H9 (cell line): ENCODE measurements at regions not wholly inside any gene's neighbourhood (a gene's known extent, or its start where the extent isn't known, plus 50 kb on each side); places are given as distances from the start of the nearest gene placed in this dataset.

Source experiments
- DNase-seq: peaks from one replicate; pipeline ENCODE4 v3.0.0-alpha.2; 2017
- H2AFZ ChIP-seq: one replicate; pipeline ENCODE4 v1.6.1; 2013; ENCODE audit warnings: mild to moderate bottlenecking, low read length, control low read depth, moderate library complexity
- H2AK5ac ChIP-seq: 2 replicates; pipeline ENCODE4 v1.6.1; 2013; ENCODE audit warnings: low read length, control low read depth, mixed read lengths; ENCODE audit not compliant: insufficient read length
- H2BK120ac ChIP-seq: one replicate; pipeline ENCODE4 v1.6.1; 2013; ENCODE audit warnings: low read depth, mild to moderate bottlenecking, low read length, control low read depth, inconsistent platforms; ENCODE audit not compliant: poor library complexity, severe bottlenecking
- H2BK12ac ChIP-seq: 2 replicates; pipeline ENCODE4 v1.6.1; 2013; ENCODE audit warnings: low read length, control low read depth, mixed read lengths, low read depth; ENCODE audit not compliant: insufficient read length
- H2BK15ac ChIP-seq: 2 replicates; pipeline ENCODE4 v1.6.1; 2013; ENCODE audit warnings: low read depth, low read length, control low read depth
- H2BK20ac ChIP-seq: one replicate; pipeline ENCODE4 v1.6.1; 2013; ENCODE audit warnings: low read depth, mild to moderate bottlenecking, low read length, control low read depth, inconsistent platforms; ENCODE audit not compliant: poor library complexity, severe bottlenecking
- H2BK5ac ChIP-seq: 2 replicates; pipeline ENCODE4 v1.6.1; 2013; ENCODE audit warnings: low read length, control low read depth, mixed read lengths; ENCODE audit not compliant: insufficient read length
- H3K14ac ChIP-seq: 2 replicates; pipeline ENCODE4 v1.6.1; 2013; ENCODE audit warnings: low read length, control low read depth; ENCODE audit not compliant: insufficient read depth
- H3K18ac ChIP-seq: 2 replicates; pipeline ENCODE4 v1.6.1; 2013; ENCODE audit warnings: low read depth, mild to moderate bottlenecking, mixed read lengths, low read length, control low read depth; ENCODE audit not compliant: insufficient read length
- H3K23ac ChIP-seq: 2 replicates; pipeline ENCODE4 v1.6.1; 2013; ENCODE audit warnings: low read length, control low read depth, mixed read lengths, low read depth; ENCODE audit not compliant: insufficient read length
- H3K23me2 ChIP-seq: 2 replicates; pipeline ENCODE4 v1.6.1; 2013; ENCODE audit warnings: low read depth, mild to moderate bottlenecking, mixed read lengths, low read length, control low read depth; ENCODE audit not compliant: insufficient read length, poor library complexity, severe bottlenecking
- H3K27ac ChIP-seq: 2 replicates; pipeline ENCODE4 v1.5.1; 2013; ENCODE audit warnings: low read length, control low read depth, mixed read lengths, low read depth; ENCODE audit not compliant: insufficient read length
- H3K27me3 ChIP-seq: 2 replicates; pipeline ENCODE4 v1.6.1; 2013; ENCODE audit warnings: low read length, control low read depth, inconsistent platforms; ENCODE audit not compliant: insufficient read depth
- H3K4ac ChIP-seq: 2 replicates; pipeline ENCODE4 v1.6.1; 2013; ENCODE audit warnings: low read depth, mild to moderate bottlenecking, control low read depth, inconsistent platforms, low read length, moderate library complexity
- H3K4me1 ChIP-seq: 2 replicates; pipeline ENCODE4 v1.6.1; 2013; ENCODE audit warnings: low read length, control low read depth, inconsistent platforms; ENCODE audit not compliant: insufficient read depth
- H3K4me2 ChIP-seq: 2 replicates; pipeline ENCODE4 v1.6.1; 2013; ENCODE audit warnings: low read length, control low read depth, mixed read lengths; ENCODE audit not compliant: insufficient read length, insufficient read depth
- H3K56ac ChIP-seq: 2 replicates; pipeline ENCODE4 v1.6.1; 2013; ENCODE audit warnings: low read depth, mild to moderate bottlenecking, mixed read lengths, low read length, control low read depth; ENCODE audit not compliant: insufficient read length
- H3K79me1 ChIP-seq: 2 replicates; pipeline ENCODE4 v1.6.1; 2013; ENCODE audit warnings: low read depth, mild to moderate bottlenecking, moderate library complexity, low read length, control low read depth, inconsistent platforms; ENCODE audit not compliant: insufficient read depth, poor library complexity, severe bottlenecking
- H3K79me2 ChIP-seq: 2 replicates; pipeline ENCODE4 v1.6.1; 2013; ENCODE audit warnings: low read length, control low read depth, inconsistent platforms; ENCODE audit not compliant: insufficient read depth
- H3K9ac ChIP-seq: 2 replicates; pipeline ENCODE4 v1.6.1; 2013; ENCODE audit warnings: low read length, control low read depth, mixed read lengths; ENCODE audit not compliant: insufficient read length; ENCODE audit errors: extremely low read depth
- H3K9me3 ChIP-seq: one replicate; pipeline ENCODE4 v1.6.1; 2013; ENCODE audit warnings: low read depth, low read length, inconsistent platforms; ENCODE audit not compliant: control insufficient read depth
- H3T11ph ChIP-seq: one replicate; pipeline ENCODE4 v1.6.1; 2013; ENCODE audit warnings: mild to moderate bottlenecking, low read length, control low read depth, inconsistent platforms
- H4K20me1 ChIP-seq: one replicate; pipeline ENCODE4 v1.6.1; 2013; ENCODE audit not compliant: control insufficient read depth, insufficient read length, insufficient read depth
- H4K5ac ChIP-seq: 2 replicates; pipeline ENCODE4 v1.6.1; 2013; ENCODE audit warnings: low read depth, mild to moderate bottlenecking, mixed read lengths, low read length, control low read depth; ENCODE audit not compliant: insufficient read length
- H4K8ac ChIP-seq: replicated peaks from 2 replicates; pipeline ENCODE4 v1.6.1; 2013; ENCODE audit warnings: low read length, control low read depth, mixed read lengths, low read depth; ENCODE audit not compliant: insufficient read length
- H4K91ac ChIP-seq: 2 replicates; pipeline ENCODE4 v1.6.1; 2013; ENCODE audit warnings: low read depth, mild to moderate bottlenecking, moderate library complexity, mixed read lengths, low read length, control low read depth; ENCODE audit not compliant: insufficient read length
- H3K27ac Mint-ChIP-seq, 3 experiments: 2 replicates in 2 of 3; 3 replicates in 1 of 3; pipeline ENCODE4 v1.8.0; 2020 to 2021; ENCODE audit warnings: mixed read lengths in 3 of 3, mild to moderate bottlenecking in 1 of 3, moderate library complexity in 1 of 3
- H3K27me3 Mint-ChIP-seq: 2 replicates; pipeline ENCODE4 v1.8.0; 2021; ENCODE audit warnings: low read depth, mild to moderate bottlenecking, moderate library complexity, mixed read lengths
- H3K36me3 Mint-ChIP-seq, 3 experiments: 2 replicates in 2 of 3; 3 replicates in 1 of 3; pipeline ENCODE4 v1.8.0; 2020 to 2021; ENCODE audit warnings: low read depth in 3 of 3, mixed read lengths in 3 of 3; ENCODE audit not compliant: insufficient read depth in 1 of 3
- H3K4me1 Mint-ChIP-seq, 2 experiments: 2 replicates each; pipeline ENCODE4 v1.8.0; 2020; ENCODE audit warnings: mixed read lengths in 2 of 2
- H3K4me3 Mint-ChIP-seq, 2 experiments: 2 replicates in 1 of 2; 3 replicates in 1 of 2; pipeline ENCODE4 v1.8.0; 2020 to 2021; ENCODE audit warnings: mild to moderate bottlenecking in 2 of 2, mixed read lengths in 2 of 2, moderate library complexity in 1 of 2
- H3K9me3 Mint-ChIP-seq, 2 experiments: 2 replicates in 1 of 2; 3 replicates in 1 of 2; pipeline ENCODE4 v1.8.0; 2020; ENCODE audit warnings: mild to moderate bottlenecking in 2 of 2, mixed read lengths in 2 of 2, moderate library complexity in 1 of 2
- CTCF ChIP-seq: fragments of 200-600 bp; sonication (generic); conservative IDR thresholded peaks from 3 replicates; pipeline ENCODE4 v1.8.0; 2021; ENCODE audit warnings: antibody characterized with exemption, mild to moderate bottlenecking
- WGBS: extraction: QIAGEN DNeasy Blood & Tissue Kit; methylation state at CpG from one replicate; pipeline ENCODE4 v1.1.7; 2013; ENCODE audit warnings: missing lambda C conversion rate, low lambda C conversion rate, mixed read lengths; ENCODE audit not compliant: insufficient read length; ENCODE audit errors: extremely low coverage; 5-methylcytosine and 5-hydroxymethylcytosine counted together

DNA sequence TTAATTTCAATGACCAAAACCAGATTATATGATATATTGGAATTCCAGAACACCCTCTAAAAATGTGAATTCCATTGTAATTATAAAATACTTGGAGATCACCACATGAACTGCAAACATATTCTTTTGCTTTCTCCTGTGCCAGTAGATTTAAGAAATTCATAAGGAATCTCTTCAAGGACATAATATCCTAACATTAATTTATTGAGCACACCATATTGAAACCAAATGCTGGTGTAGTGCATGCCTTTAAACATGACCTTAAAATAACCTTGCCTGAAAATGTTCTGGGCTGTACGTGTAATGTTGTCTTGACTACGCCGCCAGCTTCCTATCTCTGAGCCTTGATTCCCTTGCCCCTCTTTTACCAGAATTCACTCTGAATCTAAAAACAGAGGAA lies 205.0 kb upstream of the ACTBL2 start:
- H3K4me1 ChIP-seq: no peaks in the 10 kb centered on the region
- no peak overlapping the region for H3K56ac ChIP-seq
- H4K91ac ChIP-seq: no peak overlapping the region
- no peak overlapping the region for H3K9ac ChIP-seq
- H4K8ac ChIP-seq: no peak overlapping the region
- no peak overlapping the region for H3K23ac ChIP-seq
- H3K27me3 ChIP-seq: no peaks in the 10 kb centered on the region
- no peak overlapping the region for H2AK5ac ChIP-seq
- Mint-ChIP-seq H3K4me1 (peaks cover under 1 to 3% of the 10 kb centered on the region in 2 experiments; a peak in 2 of 4 replicates), H3K27ac (no peak overlapping the region), H3K36me3 (no peaks in the 10 kb centered on the region), H3K27me3 (no peaks in the 10 kb centered on the region), H3K9me3 (no peaks in the 10 kb centered on the region), H3K4me3 (no peak overlapping the region)
- H4K5ac ChIP-seq: no peak overlapping the region
- no peak overlapping the region for H2BK12ac ChIP-seq
- H3K79me1 ChIP-seq: no peaks in the 10 kb centered on the region
- WGBS: no CpG with 5 or more reads among the region's 3 CpGs
- H3K79me2 ChIP-seq: no peaks in the 10 kb centered on the region
- no peak overlapping the region for H2BK120ac ChIP-seq
- H2BK5ac ChIP-seq: no peak overlapping the region
- H2BK15ac ChIP-seq: no peak overlapping the region
- no peak overlapping the region for H3T11ph ChIP-seq
- H3K18ac ChIP-seq: no peak overlapping the region
- no peak for TF ChIP-seq CTCF
- no peak for DNase-seq
- H3K9me3 ChIP-seq: no peaks in the 10 kb centered on the region
- H3K4me2 ChIP-seq: no peak overlapping the region
- H2AFZ ChIP-seq: no peak overlapping the region
- no peaks in the 10 kb centered on the region for H3K23me2 ChIP-seq
- H3K27ac ChIP-seq: no peak overlapping the region
- no peak overlapping the region for H2BK20ac ChIP-seq
- H4K20me1 ChIP-seq: no peaks in the 10 kb centered on the region
- H3K14ac ChIP-seq: no peak overlapping the region
- H3K4ac ChIP-seq: no peak overlapping the region
